ENCODE measurements at regions not wholly inside any gene's neighbourhood (a gene's known extent, or its start where the extent isn't known, plus 50 kb on each side); places are given as distances from the start of the nearest gene placed in this dataset.
"Not testable (repeated sequence)": the region's sequence is repeated elsewhere in the genome, so short reads cannot be mapped to it uniquely, and the experiment has no call there.

GRCh38 chr5:90040082-90040481, 369.5 kb downstream of the CETN3 start:
- not testable (repeated sequence) for H3K4me1 ChIP-seq (ENCODE audit: insufficient read depth, low read length); H3K9me3 ChIP-seq (ENCODE audit: insufficient read depth, low read depth, low read length); H3K4me3 ChIP-seq (ENCODE audit: low read length); H3K9ac ChIP-seq (ENCODE audit: low read depth, low read length); H3K36me3 ChIP-seq (ENCODE audit: insufficient read depth, low read depth, low read length); H3K27me3 ChIP-seq (ENCODE audit: insufficient read depth, low read length); H3K27ac ChIP-seq (ENCODE audit: low read length)

DNA sequence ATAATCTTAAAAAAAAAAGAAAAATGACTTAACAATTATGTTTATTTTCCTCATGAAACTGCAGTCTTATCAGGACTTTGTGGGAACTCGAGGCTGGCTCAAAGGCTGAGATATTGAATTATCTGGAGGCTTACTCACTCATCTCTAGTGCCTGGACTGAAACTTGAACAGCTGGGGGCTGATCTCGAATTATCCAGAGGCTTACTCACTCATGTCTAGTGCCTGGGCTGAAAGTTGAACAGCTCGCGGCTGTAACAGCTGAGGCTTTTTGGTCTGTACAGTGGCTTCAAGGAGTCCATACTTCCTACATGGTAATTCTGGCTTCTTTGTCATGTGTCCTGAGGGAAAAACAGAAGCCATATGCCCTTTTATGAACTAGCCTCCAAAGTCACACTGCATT, 371.9 kb downstream of the CETN3 start:
- no peaks in the 10 kb centered on the region for H3K4me1 ChIP-seq (ENCODE audit: insufficient read depth, low read length)
- H3K9ac ChIP-seq (ENCODE audit: low read depth, low read length): no peak overlapping the region
- no peak overlapping the region for H3K27ac ChIP-seq (ENCODE audit: low read length)
- H3K27me3 ChIP-seq (ENCODE audit: insufficient read depth, low read length): no peaks in the 10 kb centered on the region
- no peak overlapping the region for H3K4me3 ChIP-seq (ENCODE audit: low read length)
- H3K9me3 ChIP-seq (ENCODE audit: insufficient read depth, low read depth, low read length): no peaks in the 10 kb centered on the region
- no peaks in the 10 kb centered on the region for H3K36me3 ChIP-seq (ENCODE audit: insufficient read depth, low read depth, low read length)

DNA sequence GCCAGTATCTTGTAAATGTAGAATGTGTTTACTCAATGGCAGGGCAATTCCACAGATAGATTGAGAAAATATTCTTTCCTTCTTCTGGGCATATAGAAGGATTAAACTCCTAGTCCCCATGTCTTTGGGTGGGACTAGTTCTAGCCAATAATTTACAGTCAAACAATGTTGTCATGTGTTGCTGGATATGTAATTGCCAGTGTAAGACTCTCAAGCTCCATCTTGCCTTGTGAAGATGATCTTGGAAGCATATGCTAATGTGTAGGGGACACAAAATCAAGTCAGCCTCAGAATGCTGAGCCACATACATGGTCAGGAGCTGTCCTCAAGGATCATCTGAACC, 386.9 kb downstream of the CETN3 start:
- H3K36me3 ChIP-seq (ENCODE audit: insufficient read depth, low read depth, low read length): no peaks in the 10 kb centered on the region
- H3K9me3 ChIP-seq (ENCODE audit: insufficient read depth, low read depth, low read length): no peaks in the 10 kb centered on the region
- H3K4me1 ChIP-seq (ENCODE audit: insufficient read depth, low read length): no peaks in the 10 kb centered on the region
- H3K4me3 ChIP-seq (ENCODE audit: low read length): no peak overlapping the region
- no peaks in the 10 kb centered on the region for H3K27me3 ChIP-seq (ENCODE audit: insufficient read depth, low read length)
- no peak overlapping the region for H3K27ac ChIP-seq (ENCODE audit: low read length)
- H3K9ac ChIP-seq (ENCODE audit: low read depth, low read length): no peak overlapping the region

GRCh38 chr5:90022002-90022710, 387.4 kb downstream of the CETN3 start:
- Histone ChIP-seq H3K4me3 (ENCODE audit: low read length) (no peak overlapping the region), H3K36me3 (ENCODE audit: insufficient read depth, low read depth, low read length) (no peaks in the 10 kb centered on the region), H3K9me3 (ENCODE audit: insufficient read depth, low read depth, low read length) (no peaks in the 10 kb centered on the region), H3K27ac (ENCODE audit: low read length) (no peak overlapping the region), H3K9ac (ENCODE audit: low read depth, low read length) (no peak overlapping the region), H3K27me3 (ENCODE audit: insufficient read depth, low read length) (no peaks in the 10 kb centered on the region), H3K4me1 (ENCODE audit: insufficient read depth, low read length) (no peaks in the 10 kb centered on the region; the same call in 1 of the 2 replicates)

GRCh38 chr5:90020575-90021538, 388.7 kb downstream of the CETN3 start:
- Histone ChIP-seq H3K9ac (ENCODE audit: low read depth, low read length) (no peak overlapping the region), H3K27ac (ENCODE audit: low read length) (no peak overlapping the region), H3K36me3 (ENCODE audit: insufficient read depth, low read depth, low read length) (no peaks in the 10 kb centered on the region), H3K9me3 (ENCODE audit: insufficient read depth, low read depth, low read length) (no peaks in the 10 kb centered on the region), H3K4me1 (ENCODE audit: insufficient read depth, low read length) (peaks cover 6% of the 10 kb centered on the region; the same call in 1 of the 2 replicates), H3K4me3 (ENCODE audit: low read length) (no peak overlapping the region), H3K27me3 (ENCODE audit: insufficient read depth, low read length) (no peaks in the 10 kb centered on the region)

DNA sequence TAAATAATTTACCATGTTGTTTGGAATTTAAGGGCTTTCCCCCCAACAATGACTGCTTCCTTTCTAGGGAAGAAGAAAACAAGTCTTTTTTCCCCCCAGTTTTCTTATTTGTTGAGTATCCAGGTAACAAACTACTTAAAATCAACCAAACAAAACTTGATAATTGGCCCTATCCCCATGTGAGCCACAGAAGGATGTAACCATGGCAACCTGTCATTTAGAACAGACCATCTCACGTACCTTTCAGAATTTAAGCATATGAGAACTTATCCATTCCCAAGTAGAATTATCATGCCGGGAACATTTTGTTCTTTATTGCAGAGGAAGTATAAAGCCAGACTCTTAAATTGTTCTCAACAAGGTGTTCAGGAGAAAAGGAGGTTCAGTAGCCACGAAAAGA, 392.3 kb downstream of the CETN3 start:
- no peak overlapping the region for H3K4me3 ChIP-seq (ENCODE audit: low read length)
- peaks cover 15% of the 10 kb centered on the region; the same call in 1 of the 2 replicates for H3K4me1 ChIP-seq (ENCODE audit: insufficient read depth, low read length)
- H3K27ac ChIP-seq (ENCODE audit: low read length): no peak overlapping the region
- no peaks in the 10 kb centered on the region for H3K9me3 ChIP-seq (ENCODE audit: insufficient read depth, low read depth, low read length)
- no peak overlapping the region for H3K9ac ChIP-seq (ENCODE audit: low read depth, low read length)
- no peaks in the 10 kb centered on the region for H3K27me3 ChIP-seq (ENCODE audit: insufficient read depth, low read length)
- H3K36me3 ChIP-seq (ENCODE audit: insufficient read depth, low read depth, low read length): no peaks in the 10 kb centered on the region

- Histone ChIP-seq H3K4me3 (ENCODE audit: low read length) (no peak overlapping the region), H3K27me3 (ENCODE audit: insufficient read depth, low read length) (no peaks in the 10 kb centered on the region), H3K27ac (ENCODE audit: low read length) (no peak overlapping the region), H3K9me3 (ENCODE audit: insufficient read depth, low read depth, low read length) (no peaks in the 10 kb centered on the region), H3K4me1 (ENCODE audit: insufficient read depth, low read length) (peaks cover 15% of the 10 kb centered on the region; the same call in 1 of the 2 replicates), H3K9ac (ENCODE audit: low read depth, low read length) (no peak overlapping the region), H3K36me3 (ENCODE audit: insufficient read depth, low read depth, low read length) (no peaks in the 10 kb centered on the region)
Measured at GRCh38 chr5:90015584-90016018, 394.0 kb downstream of the CETN3 start.

GRCh38 chr5:90014420-90014819, 395.1 kb downstream of the CETN3 start:
- Histone ChIP-seq H3K36me3 (ENCODE audit: insufficient read depth, low read depth, low read length) (no peaks in the 10 kb centered on the region), H3K4me3 (ENCODE audit: low read length) (no peak overlapping the region), H3K4me1 (ENCODE audit: insufficient read depth, low read length) (peaks cover 15% of the 10 kb centered on the region; the same call in 1 of the 2 replicates), H3K27me3 (ENCODE audit: insufficient read depth, low read length) (no peaks in the 10 kb centered on the region), H3K9ac (ENCODE audit: low read depth, low read length) (no peak overlapping the region), H3K9me3 (ENCODE audit: insufficient read depth, low read depth, low read length) (no peaks in the 10 kb centered on the region), H3K27ac (ENCODE audit: low read length) (no peak overlapping the region)

- no peak overlapping the region for H3K27ac ChIP-seq (ENCODE audit: low read length)
- H3K9ac ChIP-seq (ENCODE audit: low read depth, low read length): no peak overlapping the region
- 0 out of 2 replicates have a peak, but pooled peaks cover 4% of the 10 kb centered on the region for H3K27me3 ChIP-seq (ENCODE audit: insufficient read depth, low read length)
- 0 out of 2 replicates have a peak, but pooled peaks cover 6% of the 10 kb centered on the region for H3K4me1 ChIP-seq (ENCODE audit: insufficient read depth, low read length)
- no peak overlapping the region for H3K4me3 ChIP-seq (ENCODE audit: low read length)
- H3K36me3 ChIP-seq (ENCODE audit: insufficient read depth, low read depth, low read length): no peaks in the 10 kb centered on the region
- no peaks in the 10 kb centered on the region; the same call in 1 of the 2 replicates for H3K9me3 ChIP-seq (ENCODE audit: insufficient read depth, low read depth, low read length)
Measured at GRCh38 chr5:90000351-90000750, 409.2 kb downstream of the CETN3 start.

- Histone ChIP-seq H3K27me3 (ENCODE audit: insufficient read depth, low read length) (0 out of 2 replicates have a peak, but pooled peaks cover 4% of the 10 kb centered on the region), H3K36me3 (ENCODE audit: insufficient read depth, low read depth, low read length) (no peaks in the 10 kb centered on the region), H3K9ac (ENCODE audit: low read depth, low read length) (no peak overlapping the region), H3K4me3 (ENCODE audit: low read length) (no peak overlapping the region), H3K4me1 (ENCODE audit: insufficient read depth, low read length) (0 out of 2 replicates have a peak, but pooled peaks cover 6% of the 10 kb centered on the region), H3K9me3 (ENCODE audit: insufficient read depth, low read depth, low read length) (no peaks in the 10 kb centered on the region; the same call in 1 of the 2 replicates), H3K27ac (ENCODE audit: low read length) (no peak overlapping the region)
Measured at GRCh38 chr5:89998519-89999305, 410.8 kb downstream of the CETN3 start.

- no peaks in the 10 kb centered on the region for H3K36me3 ChIP-seq (ENCODE audit: insufficient read depth, low read depth, low read length)
- no peak overlapping the region for H3K27ac ChIP-seq (ENCODE audit: low read length)
- H3K27me3 ChIP-seq (ENCODE audit: insufficient read depth, low read length): 0 out of 2 replicates have a peak, but pooled peaks cover 4% of the 10 kb centered on the region
- no peaks in the 10 kb centered on the region for H3K9me3 ChIP-seq (ENCODE audit: insufficient read depth, low read depth, low read length)
- 0 out of 2 replicates have a peak, but pooled peaks cover 6% of the 10 kb centered on the region for H3K4me1 ChIP-seq (ENCODE audit: insufficient read depth, low read length)
- no peak overlapping the region for H3K4me3 ChIP-seq (ENCODE audit: low read length)
- no peak overlapping the region for H3K9ac ChIP-seq (ENCODE audit: low read depth, low read length)
Measured at GRCh38 chr5:89996890-89997289, 412.7 kb downstream of the CETN3 start.

Data from iPS-20b (cell line).